ENCODE measurements at regions not wholly inside any gene's neighbourhood (a gene's known extent, or its start where the extent isn't known, plus 50 kb on each side); places are given as distances from the start of the nearest gene placed in this dataset.
A peak's percentile ranks its signal among the peaks of the same experiment; 100 is the strongest.

GRCh38 chr2:150076281-150076680 lies 411.2 kb downstream of the RND3 start:
- H3K9me1 ChIP-seq (ENCODE audit: control insufficient read depth, extremely low read depth, insufficient read depth, low read length): no peaks in the 10 kb centered on the region
- no peaks in the 10 kb centered on the region for H4K20me1 ChIP-seq (ENCODE audit: control insufficient read depth, extremely low read depth, insufficient read depth, low read length)
- no peak overlapping the region for H3K4me3 ChIP-seq (ENCODE audit: control insufficient read depth in 2 of 3, extremely low read depth in 1 of 3, insufficient read depth in 2 of 3, low read depth in 1 of 3, low read length in 3 of 3)
- H3K4me1 ChIP-seq (ENCODE audit: control insufficient read depth, extremely low read depth, insufficient read depth, low read length): peaks cover 8% of the 10 kb centered on the region
- peak overlapping the region; percentile 79 for H2AFZ ChIP-seq (ENCODE audit: control insufficient read depth, low read length)
- H3K4me2 ChIP-seq (ENCODE audit: control insufficient read depth, extremely low read depth, insufficient read depth, low read depth, low read length): peak overlapping the region; percentile 15
- no peaks in the 10 kb centered on the region for H3K79me2 ChIP-seq (ENCODE audit: control insufficient read depth, insufficient read depth, low read length)
- FAIRE-seq: peak; percentile 77
- TF ChIP-seq CTCF (optimal IDR thresholded peaks at IDR 0.05 in 1 of 3, IDR thresholded peaks at IDR 0.05 in 1 of 3, conservative IDR thresholded peaks at IDR 0.05 in 1 of 3; ENCODE audit: extremely low read depth in 1 of 3, insufficient read depth in 2 of 3, low read length in 3 of 3): no peak
- no peak for TF ChIP-seq EZH2 (IDR thresholded peaks at IDR 0.05; ENCODE audit: low read length)
- H3K27me3 ChIP-seq (ENCODE audit: control insufficient read depth, extremely low read depth, insufficient read depth, low read length): no peaks in the 10 kb centered on the region
- no peaks in the 10 kb centered on the region for H3K36me3 ChIP-seq (ENCODE audit: control insufficient read depth in 2 of 2, extremely low read depth in 1 of 2, insufficient read depth in 2 of 2, low read length in 2 of 2)
- H3K27ac ChIP-seq (ENCODE audit: control insufficient read depth, insufficient read depth, low read length): peak overlapping the region; percentile 69
- no peaks in the 10 kb centered on the region for H3K9me3 ChIP-seq (ENCODE audit: control insufficient read depth, low read depth, low read length)
- dilution Hi-C loops (cut with MboI; ENCODE audit: extremely low pct_ligation_motif_present, low sequenced_read_pairs): no loop called here
- peak overlapping the region; percentile 31 for H3K9ac ChIP-seq (ENCODE audit: control insufficient read depth, extremely low read depth, insufficient read depth, low read length)
- DNase-seq (ENCODE audit: low read depth, low spot score): no peak

GRCh38 chr2:150075831-150076230 lies 411.6 kb downstream of the RND3 start:
- Histone ChIP-seq H3K27ac (ENCODE audit: control insufficient read depth, insufficient read depth, low read length) (peak overlapping the region; percentile 69), H3K79me2 (ENCODE audit: control insufficient read depth, insufficient read depth, low read length) (no peaks in the 10 kb centered on the region), H3K9me1 (ENCODE audit: control insufficient read depth, extremely low read depth, insufficient read depth, low read length) (no peaks in the 10 kb centered on the region), H3K27me3 (ENCODE audit: control insufficient read depth, extremely low read depth, insufficient read depth, low read length) (no peaks in the 10 kb centered on the region), H3K4me2 (ENCODE audit: control insufficient read depth, extremely low read depth, insufficient read depth, low read depth, low read length) (no peak overlapping the region), H3K36me3 (ENCODE audit: control insufficient read depth in 2 of 2, extremely low read depth in 1 of 2, insufficient read depth in 2 of 2, low read length in 2 of 2) (no peaks in the 10 kb centered on the region), H2AFZ (ENCODE audit: control insufficient read depth, low read length) (peak overlapping the region; percentile 79), H3K4me1 (ENCODE audit: control insufficient read depth, extremely low read depth, insufficient read depth, low read length) (peaks cover 8% of the 10 kb centered on the region), H3K4me3 (ENCODE audit: control insufficient read depth in 2 of 3, extremely low read depth in 1 of 3, insufficient read depth in 2 of 3, low read depth in 1 of 3, low read length in 3 of 3) (no peak overlapping the region), H4K20me1 (ENCODE audit: control insufficient read depth, extremely low read depth, insufficient read depth, low read length) (no peaks in the 10 kb centered on the region), H3K9me3 (ENCODE audit: control insufficient read depth, low read depth, low read length) (no peaks in the 10 kb centered on the region), H3K9ac (ENCODE audit: control insufficient read depth, extremely low read depth, insufficient read depth, low read length) (peak overlapping the region; percentile 31)
- DNase-seq (ENCODE audit: low read depth, low spot score) (no peak), FAIRE-seq (peak; percentile 81)
- dilution Hi-C loops (cut with MboI; ENCODE audit: extremely low pct_ligation_motif_present, low sequenced_read_pairs): no loop called here
- no peak for TF ChIP-seq CTCF (optimal IDR thresholded peaks at IDR 0.05 in 1 of 3, IDR thresholded peaks at IDR 0.05 in 1 of 3, conservative IDR thresholded peaks at IDR 0.05 in 1 of 3; ENCODE audit: extremely low read depth in 1 of 3, insufficient read depth in 2 of 3, low read length in 3 of 3)
- TF ChIP-seq EZH2 (IDR thresholded peaks at IDR 0.05; ENCODE audit: low read length): no peak

Measured in keratinocyte (primary cell).